OCI-LY7 (cell line): ENCODE measurements at regions not wholly inside any gene's neighbourhood (a gene's known extent, or its start where the extent isn't known, plus 50 kb on each side); places are given as distances from the start of the nearest gene placed in this dataset. TPM values are rescaled to one million over a fixed set of nuclear protein-coding genes. Genes with fewer than 3 reads are reported as not detected.

Source experiments
- BruUV-seq: library from RNA; stranded (reverse); fragments of 400-500 nt; replicated peaks from 2 replicates; lab custom pipeline; 2021; lab: Mats Ljungman, UMichigan
- CTCF ChIA-PET: fragments of 300-600 bp; sonication (Branson Sonifier 250); formaldehyde crosslinking; loops from one replicate; lab custom pipeline; 2022; ENCODE audit warnings: antibody characterized with exemption; ENCODE audit not compliant: unreplicated experiment; lab: Charles Lee
- POLR2A ChIA-PET: fragments of 300-600 bp; sonication (Branson Sonifier 250); formaldehyde crosslinking; loops from one replicate; lab custom pipeline; 2022; ENCODE audit warnings: antibody characterized with exemption; lab: Charles Lee
- DNase-seq: peaks from one replicate; pipeline ENCODE4 v3.0.0-alpha.2; 2015; ENCODE audit warnings: low spot score
- H2AFZ ChIP-seq: fragments of 200-600 bp; sonication (generic), shearing (Covaris generic); 2 replicates; pipeline ENCODE4 v1.6.1; 2014; ENCODE audit warnings: mild to moderate bottlenecking, antibody characterized with exemption, low read length, moderate library complexity
- H3K27ac ChIP-seq: fragments of 200-600 bp; sonication (generic); 2 replicates; pipeline ENCODE4 v1.5.1; 2014; ENCODE audit warnings: mixed run types, low read depth, mild to moderate bottlenecking, moderate library complexity, low read length, inconsistent platforms; ENCODE audit not compliant: poor library complexity, severe bottlenecking
- H3K36me3 ChIP-seq: fragments of 200-600 bp; sonication (generic); 2 replicates; pipeline ENCODE4 v1.6.1; 2014; ENCODE audit warnings: mild to moderate bottlenecking, antibody characterized with exemption, low read length, moderate library complexity, mixed read lengths; ENCODE audit not compliant: insufficient read depth
- H3K4me1 ChIP-seq: fragments of 200-600 bp; sonication (generic); 2 replicates; pipeline ENCODE4 v1.5.1; 2014; ENCODE audit warnings: mild to moderate bottlenecking, low read length; ENCODE audit not compliant: insufficient read depth, poor library complexity, severe bottlenecking
- H3K4me2 ChIP-seq: fragments of 200-600 bp; sonication (generic); 2 replicates; pipeline ENCODE4 v1.6.1; 2014; ENCODE audit warnings: mild to moderate bottlenecking, low read length
- H3K4me3 ChIP-seq: fragments of 200-600 bp; sonication (generic); 2 replicates; pipeline ENCODE4 v1.5.1; 2014; ENCODE audit warnings: mild to moderate bottlenecking, low read depth, low read length; ENCODE audit not compliant: poor library complexity, severe bottlenecking
- H3K79me2 ChIP-seq: fragments of 200-600 bp; sonication (generic); 2 replicates; pipeline ENCODE4 v1.6.1; 2016; ENCODE audit warnings: low read depth, mild to moderate bottlenecking, low read length, moderate library complexity, mixed read lengths; ENCODE audit not compliant: insufficient read depth
- H3K9me2 ChIP-seq: fragments of 200-600 bp; sonication (generic); 2 replicates; pipeline ENCODE4 v1.6.1; 2016; ENCODE audit warnings: mild to moderate bottlenecking, low read length, mixed read lengths; ENCODE audit not compliant: insufficient read depth
- H3K9me3 ChIP-seq: fragments of 200-600 bp; sonication (generic); 2 replicates; pipeline ENCODE4 v1.6.1; 2014; ENCODE audit warnings: mild to moderate bottlenecking, mixed run types, low read length, mixed read lengths
- H4K20me1 ChIP-seq: fragments of 200-600 bp; sonication (generic); 2 replicates; pipeline ENCODE4 v1.6.1; 2014; ENCODE audit warnings: mild to moderate bottlenecking, antibody characterized with exemption, low read length, moderate library complexity, mixed read lengths; ENCODE audit not compliant: insufficient read depth
- EZH2phosphoT487 ChIP-seq: fragments of 200-600 bp; sonication (generic); IDR thresholded peaks from 2 replicates; pipeline ENCODE4 v1.6.1; 2018; ENCODE audit warnings: low read depth, borderline replicate concordance, mild to moderate bottlenecking, mixed run types, antibody characterized with exemption, low read length, moderate library complexity, mixed read lengths
- intact Hi-C: fragments of 100-400 bp; cut with micrococcal nuclease; formaldehyde crosslinking; loops from one replicate; pipeline ENCODE4 v1.10.0; 2022; ENCODE audit not compliant: unreplicated experiment
- small RNA-seq: library from RNA; depleted of rRNA; stranded (forward); fragments of <200 nt; gene quantifications from one replicate; pipeline ENCODE3, GENCODE V24; 2014
- TF ChIP-seq, protein P1 (sequence below): fragments of 200-600 bp; sonication (generic); conservative IDR thresholded peaks from 2 replicates; pipeline ENCODE4 v1.5.1; 2014; ENCODE audit warnings: mild to moderate bottlenecking, antibody characterized with exemption, low read length, moderate library complexity, mixed read lengths

DNA sequence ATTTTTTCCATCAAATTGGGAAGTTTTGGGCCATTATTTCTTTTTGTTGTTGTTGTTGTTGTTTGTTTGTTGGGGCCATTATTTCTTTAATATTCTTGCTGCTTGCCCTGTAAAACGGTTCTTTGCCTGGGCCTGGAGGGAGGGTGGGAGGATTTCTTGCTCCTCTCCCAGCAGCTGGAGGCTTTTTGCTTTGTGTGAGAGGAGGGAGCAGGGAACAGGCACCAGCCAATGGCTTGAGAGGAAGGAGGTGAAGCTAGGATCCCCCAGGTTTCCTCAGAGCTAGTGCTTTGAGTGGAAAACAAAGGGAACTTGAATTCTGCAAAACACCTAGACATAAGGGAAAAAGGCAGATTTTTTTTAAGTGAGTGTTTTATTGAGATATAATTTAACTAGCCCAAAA is 61.2 kb upstream of the DNAJC19 start:
- DNase-seq: no peak
- TF ChIP-seq, protein P1, sequence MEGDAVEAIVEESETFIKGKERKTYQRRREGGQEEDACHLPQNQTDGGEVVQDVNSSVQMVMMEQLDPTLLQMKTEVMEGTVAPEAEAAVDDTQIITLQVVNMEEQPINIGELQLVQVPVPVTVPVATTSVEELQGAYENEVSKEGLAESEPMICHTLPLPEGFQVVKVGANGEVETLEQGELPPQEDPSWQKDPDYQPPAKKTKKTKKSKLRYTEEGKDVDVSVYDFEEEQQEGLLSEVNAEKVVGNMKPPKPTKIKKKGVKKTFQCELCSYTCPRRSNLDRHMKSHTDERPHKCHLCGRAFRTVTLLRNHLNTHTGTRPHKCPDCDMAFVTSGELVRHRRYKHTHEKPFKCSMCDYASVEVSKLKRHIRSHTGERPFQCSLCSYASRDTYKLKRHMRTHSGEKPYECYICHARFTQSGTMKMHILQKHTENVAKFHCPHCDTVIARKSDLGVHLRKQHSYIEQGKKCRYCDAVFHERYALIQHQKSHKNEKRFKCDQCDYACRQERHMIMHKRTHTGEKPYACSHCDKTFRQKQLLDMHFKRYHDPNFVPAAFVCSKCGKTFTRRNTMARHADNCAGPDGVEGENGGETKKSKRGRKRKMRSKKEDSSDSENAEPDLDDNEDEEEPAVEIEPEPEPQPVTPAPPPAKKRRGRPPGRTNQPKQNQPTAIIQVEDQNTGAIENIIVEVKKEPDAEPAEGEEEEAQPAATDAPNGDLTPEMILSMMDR: no peak
- no TSS peak for BruUV-seq
- Histone ChIP-seq H3K79me2 (no peaks in the 10 kb centered on the region), H3K36me3 (no peaks in the 10 kb centered on the region), H3K4me3 (no peak overlapping the region), H2AFZ (no peak overlapping the region), H3K4me1 (no peaks in the 10 kb centered on the region), H3K9me2 (no peaks in the 10 kb centered on the region), H4K20me1 (no peaks in the 10 kb centered on the region), H3K9me3 (no peaks in the 10 kb centered on the region), H3K27ac (no peak overlapping the region), H3K4me2 (no peak overlapping the region)
- POLR2A ChIA-PET: no interaction called here
- CTCF ChIA-PET: no interaction called here
- intact Hi-C loops: no loop called here

DNA sequence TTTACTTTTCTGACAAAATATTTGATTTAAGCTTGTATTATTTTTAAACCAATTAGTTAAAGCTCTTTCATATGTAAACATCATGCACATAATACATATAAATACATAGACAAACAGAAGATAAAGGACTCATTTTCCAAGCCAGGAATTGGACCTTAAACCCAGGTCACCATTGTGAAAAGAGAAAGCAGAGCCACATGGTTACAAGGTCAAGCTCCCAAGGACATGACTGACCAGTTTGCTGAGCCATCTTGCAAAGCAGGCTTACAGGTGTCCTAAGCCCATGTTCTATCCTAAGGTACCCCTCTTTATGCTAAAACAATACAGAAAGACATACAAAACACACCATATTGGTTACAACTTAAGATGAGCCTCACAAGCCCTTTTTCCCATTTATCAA is 50.5 kb upstream of the DNAJC19 start:
- H3K36me3 ChIP-seq: no peaks in the 10 kb centered on the region
- no peaks in the 10 kb centered on the region for H3K9me2 ChIP-seq
- ChIA-PET CTCF (no interaction called here), POLR2A (interaction anchor here (0.6 kb wide), 1 partner anchor 1656 kb away, joined by 3 read pairs; no protein-coding TSS in a partner anchor)
- H3K27ac ChIP-seq: no peak overlapping the region
- intact Hi-C loops: no loop called here
- TF ChIP-seq, protein P1: no peak
- no peak for TF ChIP-seq EZH2phosphoT487
- no peak overlapping the region for H3K4me2 ChIP-seq
- no peak overlapping the region for H3K4me3 ChIP-seq
- no peak overlapping the region for H2AFZ ChIP-seq
- no peaks in the 10 kb centered on the region for H4K20me1 ChIP-seq
- H3K79me2 ChIP-seq: no peaks in the 10 kb centered on the region
- no peaks in the 10 kb centered on the region for H3K9me3 ChIP-seq
- DNase-seq: no peak
- no peaks in the 10 kb centered on the region for H3K4me1 ChIP-seq
- BruUV-seq: no TSS peak

Small RNA genes lying in the stretch of these regions (small RNA-seq; reads per million reads assigned to genes)
- gene AC083904.1: not detected
- 0.16 reads per million for gene RNU6-4P
